GM21423 (cell line): ENCODE measurements at regions not wholly inside any gene's neighbourhood (a gene's known extent, or its start where the extent isn't known, plus 50 kb on each side); places are given as distances from the start of the nearest gene placed in this dataset.
"Not testable (repeated sequence)": the region's sequence is repeated elsewhere in the genome, so short reads cannot be mapped to it uniquely, and the experiment has no call there.

Experiments used
- ATAC-seq: cut with Tn5 transposase; IDR thresholded peaks from one replicate; pipeline ENCODE4 v1.9.1; 2021; ENCODE audit warnings: mild to moderate bottlenecking, moderate library complexity; ENCODE audit not compliant: unreplicated experiment

DNA sequence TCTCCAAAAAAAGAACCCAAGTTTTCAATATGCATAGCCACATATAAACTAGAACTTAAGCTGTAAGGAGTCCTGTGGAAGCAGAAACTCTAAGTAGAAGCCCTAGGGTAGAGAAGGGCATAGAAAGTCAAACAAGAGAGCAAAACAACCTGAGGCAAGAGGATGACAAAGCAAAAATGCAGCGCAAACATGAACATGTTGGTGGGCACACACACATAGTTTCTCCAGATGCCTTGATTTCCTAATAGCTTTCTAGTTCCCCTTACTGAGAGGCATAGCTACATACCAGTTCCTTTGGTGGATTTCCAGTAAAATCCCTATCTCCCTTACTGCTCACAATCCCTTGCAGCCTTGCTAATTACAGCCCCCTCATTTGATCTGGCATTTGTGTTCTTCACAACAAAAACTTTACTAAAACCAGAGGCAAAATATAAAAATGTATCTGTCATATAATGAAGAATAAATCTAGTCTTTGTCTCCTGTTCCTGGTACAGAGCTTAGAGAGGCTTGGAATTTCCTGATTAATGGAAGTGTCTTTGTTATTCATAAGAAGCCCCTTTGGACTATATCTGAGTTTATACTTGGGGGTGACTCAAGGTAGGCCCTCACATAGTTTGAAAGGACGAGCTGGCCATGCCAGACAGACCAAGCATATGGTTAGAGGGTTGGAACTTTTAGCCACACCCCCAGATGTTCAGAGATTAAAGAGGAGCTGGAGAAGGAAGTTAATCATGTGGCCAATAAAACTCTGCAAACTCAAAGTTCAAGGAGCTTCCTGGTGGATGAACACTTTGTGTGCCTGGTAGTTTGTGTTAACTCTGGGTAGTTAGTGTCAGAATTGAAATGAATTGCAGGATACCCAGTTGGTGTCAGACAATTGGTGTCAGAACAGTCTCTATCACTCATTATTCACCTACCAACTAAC, 52.7 kb upstream of the ZCCHC13 start:
- no peak for ATAC-seq

DNA sequence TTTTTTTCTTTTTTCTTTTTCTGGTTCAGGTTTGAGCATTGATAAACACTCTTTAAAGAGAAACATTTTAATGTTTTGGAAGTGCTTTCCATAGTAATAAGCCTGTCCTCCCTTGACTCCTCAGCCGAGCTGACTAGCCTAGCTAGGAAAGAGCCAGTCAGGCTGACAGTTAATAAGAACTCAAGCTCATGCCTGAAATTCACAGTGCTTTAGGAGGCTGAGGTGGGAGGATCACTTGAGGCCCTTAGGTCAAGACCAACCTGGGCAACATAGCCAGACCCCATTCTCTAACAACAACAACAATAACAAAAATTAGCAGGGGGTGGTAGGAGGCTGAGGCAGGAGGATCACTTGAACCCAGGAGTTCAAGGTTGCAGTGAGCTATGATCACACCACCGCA, 53.4 kb upstream of the ZCCHC13 start:
- no peak for ATAC-seq

DNA sequence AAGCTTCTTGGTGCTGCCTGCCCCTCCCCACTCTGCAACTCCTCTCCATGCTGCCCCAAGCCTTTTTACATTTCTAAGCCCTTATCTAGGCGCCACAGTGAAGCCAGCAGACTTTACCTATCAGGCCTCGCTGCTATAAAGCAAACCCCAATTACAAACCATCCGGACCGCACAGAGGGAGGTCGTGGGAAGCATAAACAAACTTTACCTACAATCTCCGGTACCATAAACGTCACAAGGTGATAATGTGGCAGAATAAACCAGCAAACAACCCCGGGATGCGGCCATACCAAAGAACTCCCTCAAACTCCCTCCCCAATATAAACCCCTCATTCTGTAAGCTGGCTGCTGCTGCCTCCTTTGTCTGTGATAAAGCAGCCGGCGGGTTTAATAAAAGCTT, 54.0 kb upstream of the ZCCHC13 start:
- no peak for ATAC-seq

DNA sequence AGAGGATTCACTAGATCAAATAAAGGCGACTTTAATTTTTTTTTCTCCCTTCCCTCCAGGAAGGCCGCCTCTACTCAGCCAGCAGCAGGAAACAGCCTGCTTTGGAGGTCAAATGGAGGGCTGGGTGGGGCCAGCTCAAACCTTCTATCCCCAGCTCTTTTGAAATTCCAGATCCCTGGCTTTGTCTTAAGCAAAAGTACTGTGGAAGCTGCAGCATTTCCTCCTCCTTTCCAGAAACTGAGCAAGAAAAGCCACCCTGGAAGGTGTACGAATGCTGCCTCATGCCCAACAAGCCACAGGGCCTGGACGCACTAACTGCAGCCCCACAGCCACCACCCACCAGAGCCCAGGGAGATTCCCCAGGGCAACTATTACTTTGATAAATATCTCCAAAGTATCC, 55.1 kb upstream of the ZCCHC13 start:
- no peak for ATAC-seq

DNA sequence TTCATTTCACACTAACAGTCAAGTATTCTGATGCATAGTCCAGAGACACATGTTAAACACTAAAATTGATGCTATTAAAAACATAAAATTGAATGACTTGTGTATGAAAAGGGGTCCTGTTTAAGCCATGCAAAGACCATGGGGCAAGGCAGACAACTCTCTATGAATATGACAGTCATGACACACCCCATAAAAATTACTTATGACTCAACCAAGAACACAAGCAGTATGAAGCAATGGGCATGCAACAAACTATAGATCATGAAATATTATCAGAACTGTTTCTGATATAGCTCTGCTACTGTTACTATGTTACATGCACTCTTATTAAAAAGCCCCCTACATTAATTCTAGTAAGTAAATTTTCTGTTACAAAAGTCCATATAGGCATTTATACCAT, 57.5 kb upstream of the ZCCHC13 start:
- no peak for ATAC-seq

DNA sequence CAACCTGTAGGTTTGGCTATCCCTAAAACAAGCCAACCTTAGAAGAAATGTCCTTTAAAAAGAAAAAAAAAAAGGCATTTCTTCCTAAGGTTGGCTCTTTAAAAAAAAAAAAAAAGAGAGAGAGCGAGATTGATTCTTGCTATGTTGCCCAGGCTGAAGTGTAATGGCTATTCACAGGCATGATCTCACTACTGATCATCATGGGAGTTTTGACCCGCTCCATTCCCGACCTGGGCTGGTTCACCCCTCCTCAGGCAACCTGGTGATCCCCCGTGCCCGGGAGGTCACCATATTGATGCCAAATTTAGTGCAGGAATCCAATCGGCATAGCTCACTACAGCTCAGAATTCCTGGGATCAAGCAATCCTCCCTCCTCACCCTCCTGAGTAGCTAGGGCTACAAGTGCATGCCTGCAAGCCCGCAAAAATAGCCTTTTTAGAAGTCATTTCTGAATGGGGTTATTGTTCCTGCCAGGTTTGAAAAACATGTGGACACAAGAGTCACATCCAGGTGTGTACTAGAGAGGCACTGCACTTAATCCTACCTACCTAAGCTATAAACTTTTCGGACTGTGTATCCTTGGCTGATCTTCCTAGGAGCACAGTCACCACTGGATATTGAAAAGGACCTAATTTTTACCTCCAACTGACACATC, 61.4 kb upstream of the ZCCHC13 start:
- no peak for ATAC-seq

DNA sequence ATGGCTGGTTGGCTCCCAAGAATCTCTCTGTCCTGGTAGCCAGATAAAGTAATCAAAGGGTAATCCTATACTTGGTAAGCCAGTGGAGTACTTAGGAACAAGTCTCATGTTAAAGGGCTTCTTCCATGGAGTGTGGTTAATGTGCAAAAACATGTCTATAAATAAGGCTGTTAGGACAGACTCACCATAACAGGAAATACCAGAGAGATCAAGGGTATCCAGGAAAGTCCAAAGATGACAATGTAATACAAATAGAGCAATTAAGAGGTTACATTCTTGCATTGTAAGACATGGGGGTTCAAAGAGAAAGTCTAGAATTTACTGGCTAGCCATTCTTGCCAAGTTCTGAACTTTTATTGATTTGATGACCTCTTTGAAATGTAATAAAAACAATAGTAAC, 61.9 kb upstream of the ZCCHC13 start:
- no peak for ATAC-seq

DNA sequence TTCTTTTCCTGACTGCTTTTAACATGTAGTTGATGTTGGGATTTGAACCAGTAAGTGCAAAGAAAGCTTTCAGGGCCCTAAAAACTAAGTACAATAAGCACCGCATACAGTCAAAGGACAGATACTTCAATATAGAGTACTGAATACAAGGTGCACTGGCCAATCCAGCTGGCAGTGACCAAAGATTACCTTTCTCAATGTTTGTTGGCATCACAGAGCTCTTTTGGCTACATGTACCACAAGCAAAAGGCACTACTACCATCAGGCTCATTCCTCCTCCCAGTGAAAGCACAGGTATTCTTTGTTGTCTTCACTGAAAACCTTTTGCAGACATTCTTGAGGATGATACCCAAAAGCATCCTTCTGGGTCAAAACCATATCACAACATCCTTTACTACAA, 65.2 kb upstream of the ZCCHC13 start:
- no peak for ATAC-seq

DNA sequence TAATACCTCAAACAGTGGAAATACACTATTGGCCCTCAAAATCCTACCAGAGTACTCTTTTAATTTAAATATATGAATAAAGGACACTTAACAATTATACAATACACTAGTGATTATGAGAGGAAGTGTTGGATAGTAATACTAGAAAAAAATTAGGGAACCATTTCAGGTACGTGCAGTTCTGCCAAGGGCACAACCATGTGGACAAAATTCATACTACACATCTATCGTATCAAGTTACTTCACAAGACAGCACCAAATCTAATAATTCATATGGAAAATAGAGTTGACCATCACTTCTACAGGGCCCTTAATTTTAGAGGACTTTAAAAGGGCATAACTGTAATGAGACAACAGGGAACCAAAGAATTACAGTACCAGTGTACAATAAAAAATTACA, 69.2 kb upstream of the ZCCHC13 start:
- ATAC-seq: no peak

DNA sequence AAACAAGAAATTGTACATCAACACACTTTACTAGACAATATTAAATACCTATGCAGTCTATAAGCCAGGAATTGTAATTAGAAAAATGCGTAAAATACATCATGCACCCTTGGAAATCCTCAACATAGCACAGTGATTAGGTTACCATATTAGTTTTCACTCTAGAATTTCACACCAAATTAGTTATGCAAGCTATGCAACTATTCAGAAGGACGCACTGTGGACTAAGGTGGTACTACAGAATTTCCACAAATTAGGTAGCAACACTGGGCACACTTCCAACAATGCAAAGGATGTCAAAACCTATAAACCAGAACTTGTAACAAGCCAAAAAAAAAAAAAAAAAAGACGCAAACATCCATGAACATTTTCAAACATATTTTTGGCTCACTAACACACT, 71.1 kb upstream of the ZCCHC13 start:
- ATAC-seq: no peak

DNA sequence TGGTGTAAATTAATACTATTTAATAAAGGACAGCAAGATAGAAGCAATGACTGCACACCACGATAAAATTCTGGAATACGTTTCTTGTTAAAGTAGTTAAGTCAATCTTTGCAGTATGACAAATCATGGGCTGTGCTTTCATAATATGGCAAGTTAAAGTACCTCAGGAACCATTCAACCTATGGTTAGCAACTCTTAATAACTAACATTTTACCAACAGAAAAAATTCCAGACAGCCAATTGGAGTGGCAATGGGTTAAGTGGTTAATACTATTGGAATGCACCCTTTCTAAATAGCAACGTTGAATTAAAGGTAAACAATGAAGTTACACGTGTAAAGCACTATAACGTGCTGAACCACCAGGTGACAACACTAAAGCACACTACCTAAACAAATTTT, 72.4 kb upstream of the ZCCHC13 start:
- ATAC-seq: no peak

DNA sequence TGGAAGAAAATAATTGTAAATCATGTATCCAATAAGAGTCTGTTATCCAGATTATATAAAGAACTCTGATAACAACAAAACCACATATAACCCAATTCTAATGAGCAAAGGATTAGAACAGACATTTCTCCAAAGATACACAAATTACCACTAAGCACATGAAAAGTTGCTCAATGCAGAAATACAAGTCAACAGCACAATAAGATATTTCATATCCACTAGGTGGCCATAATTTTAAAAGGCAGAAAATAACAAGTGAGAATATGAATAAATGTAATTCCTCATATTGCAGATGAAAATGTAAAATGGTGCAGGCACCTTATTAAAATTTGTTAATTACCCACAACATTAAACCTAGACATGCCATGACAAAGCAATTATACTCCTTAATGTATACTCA, 73.9 kb upstream of the ZCCHC13 start:
- ATAC-seq: no peak

DNA sequence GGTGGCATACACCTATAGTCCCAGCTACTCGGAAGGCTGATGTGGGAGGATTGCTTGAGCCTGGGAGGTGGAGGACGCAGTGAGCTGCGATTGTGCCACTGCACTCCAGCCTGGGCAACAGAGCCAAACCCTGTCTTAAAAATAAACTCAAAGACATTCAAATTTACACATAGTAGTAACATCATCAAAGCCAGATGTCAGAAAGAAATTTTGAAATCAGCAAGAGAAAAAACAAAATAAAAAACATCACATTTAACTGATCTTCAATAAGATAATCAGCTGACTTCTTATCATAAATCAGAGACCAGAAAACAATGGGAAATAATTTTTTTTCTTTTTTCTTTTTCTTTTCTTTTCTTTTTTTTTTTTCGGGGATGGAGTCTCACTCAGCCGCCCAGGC, 78.9 kb upstream of the ZCCHC13 start:
- no peak for ATAC-seq

DNA sequence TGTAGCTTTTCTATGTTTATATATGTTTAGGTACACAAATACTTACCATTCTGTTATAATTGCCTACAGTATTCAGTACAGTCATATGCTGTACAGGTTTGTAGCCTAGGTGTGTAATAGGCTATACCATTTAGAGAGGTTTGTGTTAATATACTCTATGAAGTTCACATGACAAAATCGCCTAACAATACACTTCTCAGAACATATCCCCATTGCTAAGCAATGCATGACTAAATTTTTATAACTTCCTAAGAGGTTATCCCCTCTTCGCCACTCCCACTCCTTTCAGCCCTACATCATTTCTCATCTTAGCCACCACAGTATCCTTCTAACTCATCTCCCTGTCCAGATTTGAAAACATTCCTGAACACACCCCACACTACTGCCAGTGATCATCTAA, 83.7 kb upstream of the ZCCHC13 start:
- no peak for ATAC-seq

DNA sequence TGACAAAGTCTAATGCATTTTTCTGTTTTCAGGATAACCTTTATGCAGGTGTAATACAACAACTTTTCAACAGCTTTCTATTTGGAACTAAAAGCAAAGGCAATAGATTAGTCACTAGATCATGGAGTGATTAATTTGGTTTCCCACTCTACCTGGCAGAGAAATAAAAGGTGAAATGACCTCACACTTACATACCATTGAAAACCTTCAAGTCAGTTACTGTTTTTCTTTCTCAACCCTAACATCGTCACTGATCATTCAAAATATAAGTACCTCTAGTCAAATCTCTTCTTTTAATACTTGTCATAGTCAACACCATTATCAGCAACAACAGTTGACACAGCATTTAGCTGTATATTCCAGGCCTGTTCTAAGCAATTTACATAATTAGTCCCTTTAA, 85.1 kb upstream of the ZCCHC13 start:
- ATAC-seq: no peak

DNA sequence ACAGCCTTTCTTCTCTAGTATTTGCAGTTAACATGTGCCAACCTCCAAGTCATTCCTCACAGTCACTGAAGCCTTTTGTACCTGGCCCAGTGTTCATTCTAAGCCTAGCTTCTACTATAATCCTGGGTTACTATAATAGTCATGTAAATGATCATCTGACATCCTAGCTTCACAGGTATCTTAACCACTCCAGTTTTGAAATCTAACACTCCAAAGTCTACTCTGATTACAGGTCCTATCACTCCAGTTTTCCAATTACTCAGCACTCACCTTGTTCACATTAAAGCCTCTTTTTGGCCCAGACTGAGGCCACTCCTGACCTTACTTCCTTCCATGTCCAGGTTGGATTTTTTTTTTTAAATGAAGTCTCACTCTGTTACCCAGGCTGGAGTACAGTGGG, 87.6 kb upstream of the ZCCHC13 start:
- no peak for ATAC-seq

DNA sequence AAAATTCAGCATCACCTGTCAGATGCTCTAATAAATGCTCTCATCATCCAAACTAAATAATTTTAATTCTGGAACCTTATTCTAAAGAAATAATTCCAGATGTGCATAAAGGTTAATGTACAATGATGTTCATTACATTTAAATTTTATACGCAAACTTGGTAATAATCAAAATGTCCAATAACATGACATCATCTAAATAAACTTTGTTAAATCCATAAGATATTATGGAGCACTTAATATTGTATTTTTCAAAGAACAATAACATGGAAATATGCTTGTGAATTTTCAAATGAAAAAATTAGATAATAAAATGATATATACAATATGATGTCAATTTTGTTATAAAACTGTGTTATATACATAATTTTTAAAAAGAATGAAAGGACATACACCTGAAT, 92.1 kb upstream of the ZCCHC13 start:
- ATAC-seq: no peak

DNA sequence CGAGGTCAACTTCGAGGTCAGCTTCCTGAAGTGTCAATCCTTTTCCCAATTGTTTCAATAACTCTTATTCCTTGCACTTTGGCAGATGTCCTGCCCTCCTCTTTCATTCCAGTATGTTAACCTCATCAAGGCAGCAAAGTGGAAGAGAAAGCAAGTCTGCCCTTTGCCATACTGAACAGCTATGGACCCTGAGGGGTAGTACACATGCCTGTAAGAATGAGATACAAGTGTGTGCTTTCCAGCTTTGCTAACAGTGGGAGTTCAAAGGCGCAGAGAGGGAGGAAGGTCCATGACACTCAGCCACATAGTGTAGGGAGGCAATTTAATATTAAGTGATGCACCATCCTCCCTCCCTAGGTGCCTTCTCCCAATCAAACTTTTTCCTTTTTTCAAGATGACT, 96.4 kb upstream of the ZCCHC13 start:
- no peak for ATAC-seq

DNA sequence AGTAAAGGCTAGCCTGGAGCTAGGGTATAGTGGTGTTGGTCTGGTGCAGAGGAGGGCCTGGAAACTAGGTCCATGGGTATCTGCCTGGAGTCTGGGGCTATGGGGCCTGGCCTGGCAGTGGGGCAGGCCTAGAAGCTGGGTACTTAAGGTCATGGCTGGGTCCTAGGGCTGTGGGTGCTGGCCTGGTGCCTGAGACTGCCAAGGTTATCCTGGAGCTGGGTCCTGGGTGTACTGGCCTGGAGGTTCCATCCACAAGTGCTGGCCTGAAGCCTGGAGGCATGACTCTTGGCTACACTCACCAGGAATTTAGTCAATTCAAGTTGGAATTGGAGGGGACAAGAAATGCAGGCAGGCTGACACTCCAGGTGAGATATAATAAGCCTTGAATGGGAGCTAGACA, 108.4 kb upstream of the ZCCHC13 start:
- no peak for ATAC-seq

DNA sequence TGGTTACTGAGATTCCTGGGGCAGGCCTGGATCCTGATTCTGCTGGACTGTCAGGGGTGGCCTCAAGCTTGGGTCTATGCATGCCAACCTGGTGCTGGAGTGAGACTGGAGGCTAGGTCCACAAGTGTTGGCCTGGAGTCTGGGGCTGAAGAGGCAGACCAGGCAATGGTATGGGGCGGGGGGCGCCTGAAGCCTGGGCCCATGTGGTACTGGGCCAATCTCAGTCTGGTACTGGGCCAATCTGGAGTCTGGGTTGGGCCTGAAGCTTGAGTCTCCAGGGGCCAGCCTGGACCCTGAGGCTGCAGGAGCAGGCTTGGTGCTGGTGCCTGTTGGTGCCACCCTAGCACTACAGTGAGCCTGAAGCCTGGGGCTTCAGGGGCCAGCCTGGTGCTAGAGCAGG, 108.9 kb upstream of the ZCCHC13 start:
- no peak for ATAC-seq

DNA sequence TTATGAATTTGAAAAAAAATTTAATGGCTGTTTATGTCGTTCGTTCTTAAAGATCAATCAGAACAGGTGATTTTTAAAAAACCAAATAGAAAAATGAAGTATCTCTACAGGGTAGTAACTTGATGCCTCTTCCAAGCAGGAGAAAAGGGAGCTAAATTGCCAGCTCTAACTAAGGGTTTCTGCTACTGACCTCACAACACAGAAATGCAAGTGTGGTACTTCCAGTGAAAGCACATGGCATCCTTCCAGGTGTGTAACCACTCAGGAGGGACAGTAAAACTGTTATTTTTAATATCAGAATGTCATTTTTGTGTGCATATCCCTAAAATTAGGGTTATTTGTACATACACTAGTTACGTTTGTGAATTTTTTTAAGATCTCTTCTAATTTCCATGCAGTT, 116.8 kb upstream of the ZCCHC13 start:
- ATAC-seq: no peak

DNA sequence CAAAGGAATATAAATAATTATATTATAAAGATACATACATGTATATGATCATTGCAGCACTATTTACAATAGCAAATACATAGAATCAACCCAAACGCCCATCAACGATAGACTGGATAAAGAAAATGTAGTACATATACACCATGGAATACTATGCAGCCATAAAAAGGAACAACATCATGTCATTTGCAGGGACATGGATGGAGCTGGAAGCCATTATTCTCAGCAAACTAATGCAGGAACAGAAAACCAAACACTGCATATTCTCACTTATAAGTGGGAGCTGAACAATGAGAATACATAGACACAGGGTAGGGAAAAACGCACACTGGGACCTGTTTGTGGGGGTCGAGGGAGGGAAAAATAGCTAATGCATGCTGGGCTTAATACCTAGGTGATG, 120.9 kb upstream of the ZCCHC13 start:
- ATAC-seq: not testable (repeated sequence)

DNA sequence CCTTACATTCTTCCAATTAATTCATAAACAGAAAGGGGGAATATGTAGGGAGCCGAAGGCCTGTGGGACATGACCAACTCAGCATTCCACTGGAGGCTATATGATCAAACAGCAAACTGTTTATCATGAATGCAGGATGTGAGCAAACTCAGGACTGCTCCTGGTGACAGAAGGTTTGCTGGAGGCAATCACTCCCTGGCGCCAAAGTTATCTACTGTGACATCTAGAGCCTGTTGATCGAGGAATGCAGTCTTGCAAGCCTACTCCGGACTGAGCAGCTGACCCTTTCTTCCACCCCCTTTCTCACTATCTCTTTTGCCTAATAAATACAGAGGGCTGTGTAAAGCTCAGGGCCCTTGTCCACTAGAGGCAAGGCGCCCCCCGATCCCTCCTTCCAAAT, 122.0 kb upstream of the ZCCHC13 start:
- ATAC-seq: not testable (repeated sequence)
